GM21737 (cell line): ENCODE measurements at regions not wholly inside any gene's neighbourhood (a gene's known extent, or its start where the extent isn't known, plus 50 kb on each side); places are given as distances from the start of the nearest gene placed in this dataset.
"Not testable (repeated sequence)": the region's sequence is repeated elsewhere in the genome, so short reads cannot be mapped to it uniquely, and the experiment has no call there.

Experiments used
- ATAC-seq: cut with Tn5 transposase; IDR thresholded peaks from one replicate; pipeline ENCODE4 v1.9.1; 2021; ENCODE audit warnings: mild to moderate bottlenecking, moderate library complexity; ENCODE audit not compliant: unreplicated experiment

- ATAC-seq: no peak
Observed at GRCh38 chr1:177732178-177732577, 237.7 kb downstream of the SEC16B start.

- no peak for ATAC-seq
Observed at GRCh38 chr1:177729646-177730045, 240.2 kb downstream of the SEC16B start.

DNA sequence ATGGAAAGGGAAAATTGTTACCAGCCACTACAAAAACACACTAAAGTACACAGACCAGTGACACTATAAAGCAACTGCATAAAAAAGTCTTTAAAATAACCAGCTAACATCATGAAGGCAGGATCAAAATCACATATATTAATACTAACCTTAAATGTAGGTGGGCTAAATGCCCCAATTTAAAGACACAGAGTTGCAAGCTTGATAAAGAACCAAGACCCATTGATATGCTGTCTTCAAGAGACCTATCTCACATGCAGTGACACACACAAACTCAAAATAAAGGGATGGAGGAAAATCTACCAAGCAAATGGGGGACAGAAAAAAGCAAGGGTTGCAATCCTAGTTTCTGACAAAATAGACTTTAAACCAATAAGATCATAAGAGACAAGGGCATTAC lies 246.3 kb downstream of the SEC16B start:
- ATAC-seq: no peak

GRCh38 chr1:177710696-177711620 lies 258.9 kb downstream of the SEC16B start:
- no peak for ATAC-seq

DNA sequence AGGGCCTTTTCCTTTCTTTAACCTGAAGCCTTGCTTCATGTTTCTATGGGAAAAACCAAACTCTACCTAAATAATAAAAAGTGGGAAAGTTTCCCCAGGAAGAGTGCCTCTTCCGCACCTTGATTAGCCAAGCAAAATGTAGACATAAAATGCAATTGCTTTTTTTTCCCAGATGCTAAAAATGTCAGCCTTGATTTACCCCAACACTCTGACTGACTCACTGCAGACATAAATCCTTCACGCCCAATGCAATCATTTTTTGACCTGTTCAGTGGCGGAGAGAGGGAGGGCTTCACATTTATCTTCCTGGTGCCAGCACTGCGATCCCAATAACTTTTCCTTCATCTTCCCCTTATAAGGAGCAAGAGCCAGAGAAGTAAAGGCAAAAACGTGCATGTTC lies 261.5 kb downstream of the SEC16B start:
- no peak for ATAC-seq

GRCh38 chr1:177706977-177707376 lies 262.9 kb downstream of the SEC16B start:
- ATAC-seq: no peak

DNA sequence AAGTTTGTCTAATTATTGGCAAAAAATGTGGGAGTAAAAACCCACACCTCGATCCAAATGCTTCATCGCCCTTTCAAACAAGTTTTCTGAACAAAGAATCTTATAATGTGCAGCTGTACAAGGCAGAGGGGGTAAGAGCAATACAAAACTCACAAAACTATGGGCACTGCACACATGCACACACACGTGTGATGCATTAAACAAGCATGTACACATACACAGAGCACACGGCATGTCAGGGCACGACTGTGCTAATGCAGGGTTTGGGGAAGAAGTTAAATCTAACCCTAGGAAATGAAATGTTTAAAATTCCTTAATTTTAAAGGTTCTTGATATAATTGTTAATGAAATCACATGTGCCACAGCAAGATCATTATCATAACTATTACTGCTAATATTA lies 264.0 kb downstream of the SEC16B start:
- no peak for ATAC-seq

DNA sequence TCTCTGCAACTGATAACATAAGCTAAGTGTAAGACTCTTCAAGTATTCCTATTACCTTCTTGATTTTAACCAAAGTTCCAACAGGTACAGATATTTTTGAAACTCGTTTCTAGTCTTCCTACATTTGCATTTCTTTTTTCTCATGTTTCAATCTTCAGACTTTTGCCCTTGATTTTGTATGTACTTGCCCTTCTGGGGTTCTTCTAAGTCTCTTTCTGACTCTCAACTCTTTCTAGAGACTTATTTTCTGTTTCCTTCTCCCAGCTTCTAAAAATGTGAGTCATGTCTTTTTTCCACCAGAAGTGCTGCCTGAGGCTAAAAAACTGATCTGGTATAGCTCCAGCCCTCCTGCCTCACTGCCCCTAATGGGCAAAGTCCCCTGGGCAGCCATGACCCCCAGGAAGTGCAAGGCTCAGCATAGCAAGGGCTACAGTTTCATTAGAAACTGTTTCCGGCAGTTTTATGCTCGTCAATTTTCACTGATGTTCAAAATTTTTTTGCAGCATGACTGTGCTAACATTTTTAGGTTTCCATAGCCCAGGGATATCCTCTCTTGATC lies 265.9 kb downstream of the SEC16B start:
- no peak for ATAC-seq

GRCh38 chr1:177701654-177702353 lies 268.1 kb downstream of the SEC16B start:
- ATAC-seq: no peak

- no peak for ATAC-seq
Observed at GRCh38 chr1:177700856-177701255, 269.0 kb downstream of the SEC16B start.

GRCh38 chr1:177690996-177691395 lies 278.9 kb downstream of the SEC16B start:
- no peak for ATAC-seq

DNA sequence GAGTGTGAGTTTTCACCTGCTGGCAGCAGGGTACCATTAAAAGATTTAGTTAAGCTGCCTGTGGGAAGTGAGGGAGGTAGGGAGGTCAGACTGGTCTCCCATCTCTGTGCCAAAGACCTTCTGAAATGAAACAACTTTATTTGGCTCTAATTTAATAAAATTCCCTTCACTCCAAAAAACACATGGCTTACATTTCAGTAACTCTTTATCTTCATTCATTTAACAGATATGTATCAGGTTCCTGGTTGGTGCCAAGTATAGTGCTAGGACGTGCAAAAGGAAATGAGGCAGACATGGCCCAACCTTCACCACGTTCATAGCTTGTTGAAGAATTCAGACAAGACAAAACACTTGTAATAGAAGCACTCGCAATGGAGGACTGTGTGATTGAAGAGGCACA lies 282.3 kb downstream of the SEC16B start:
- ATAC-seq: no peak

DNA sequence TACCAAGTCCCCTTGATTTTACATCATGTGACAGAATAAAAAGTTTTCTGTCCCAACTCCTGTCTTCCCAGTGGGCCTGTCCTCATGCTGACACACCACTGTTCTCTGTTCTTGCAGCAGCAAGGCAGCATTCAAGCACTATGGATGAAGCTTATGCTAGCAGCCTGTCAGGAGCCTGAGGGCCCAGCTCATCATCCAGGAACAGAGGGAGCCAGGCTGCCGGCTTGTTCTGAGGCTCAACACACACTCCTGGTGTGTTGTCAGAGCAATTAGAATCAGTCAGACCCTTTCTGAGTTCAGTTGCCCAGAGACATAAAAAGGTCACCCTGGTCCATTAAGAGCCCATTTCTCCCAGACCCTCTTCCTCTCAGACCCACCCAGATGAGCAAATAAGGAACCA lies 282.9 kb downstream of the SEC16B start:
- no peak for ATAC-seq

DNA sequence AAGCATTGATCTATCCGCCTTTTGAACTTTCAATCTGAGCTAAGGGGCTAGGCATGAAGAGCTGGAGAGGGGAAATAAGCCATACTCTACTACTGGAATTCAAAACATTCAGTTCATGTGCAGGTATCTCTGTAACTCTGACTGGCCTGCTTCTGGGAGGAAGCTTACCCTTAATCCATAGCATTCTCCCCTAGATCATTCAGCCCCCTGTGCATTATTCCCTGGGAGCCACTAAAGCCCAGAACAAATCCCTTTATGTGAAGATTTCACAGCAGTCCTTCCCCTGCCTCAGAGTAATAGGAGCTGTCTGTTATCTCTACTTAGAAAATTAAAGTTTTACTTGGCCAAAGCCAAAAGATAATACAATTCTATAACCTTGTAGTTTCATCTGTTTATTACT lies 300.7 kb downstream of the SEC16B start:
- no peak for ATAC-seq

DNA sequence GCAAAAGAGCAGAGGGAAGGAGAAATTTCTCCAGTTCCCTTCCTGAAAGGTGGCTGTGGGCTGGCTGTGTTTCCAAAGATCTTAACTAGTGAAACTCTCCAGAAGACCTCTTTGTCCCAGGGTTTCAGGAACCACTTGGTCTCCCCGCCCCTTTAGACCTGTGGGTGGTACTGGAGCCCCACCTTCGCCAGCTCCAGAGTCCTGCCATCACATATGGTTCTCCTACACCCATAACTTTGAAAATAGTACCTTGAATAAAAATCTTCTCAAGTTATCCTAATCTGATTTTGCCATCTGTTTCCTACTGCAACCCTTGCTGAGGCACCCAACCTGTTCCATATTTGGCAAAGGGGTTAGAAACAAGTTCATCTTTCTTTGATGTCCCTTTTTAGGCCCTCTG lies 303.9 kb downstream of the SEC16B start:
- no peak for ATAC-seq

- ATAC-seq: not testable (repeated sequence)
Observed at GRCh38 chr1:177664742-177665141, 305.1 kb downstream of the SEC16B start.

DNA sequence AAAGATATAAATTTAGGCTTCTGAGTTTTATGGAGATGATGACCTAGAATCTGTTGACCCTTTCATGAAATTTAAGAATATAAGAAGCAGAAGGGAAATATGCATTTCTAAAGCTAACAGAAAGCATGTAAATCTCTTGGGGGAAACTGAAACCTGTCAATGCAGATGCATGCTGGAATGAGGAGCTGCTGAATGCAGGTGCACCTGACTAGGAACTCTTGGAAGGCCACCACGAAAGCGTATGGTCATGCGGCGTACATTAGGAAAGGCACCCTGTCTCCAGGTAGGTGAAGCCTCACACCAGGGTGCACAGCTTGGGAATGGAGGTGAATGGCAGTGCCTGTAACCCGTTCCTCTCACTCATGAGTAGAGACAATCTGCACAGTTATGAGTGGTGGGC lies 309.7 kb downstream of the SEC16B start:
- no peak for ATAC-seq

DNA sequence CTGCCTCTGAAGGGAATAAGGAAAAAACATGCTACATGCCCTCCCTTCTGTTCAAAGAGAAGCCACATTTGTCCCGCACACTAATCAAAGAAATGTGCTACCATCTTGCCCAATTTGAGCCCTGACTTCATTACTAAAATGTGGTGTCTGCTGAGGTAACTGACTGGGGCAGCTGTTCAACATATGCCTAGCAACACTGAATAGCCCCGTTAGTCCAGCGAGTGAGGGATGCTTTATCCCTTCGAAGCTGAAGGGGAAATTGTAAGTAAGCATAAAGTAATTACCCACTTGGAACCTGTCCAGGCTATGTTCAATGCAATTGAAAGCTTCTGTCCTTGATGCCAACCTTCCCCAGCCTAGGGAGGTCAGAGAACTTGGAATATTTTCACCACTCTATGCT lies 310.6 kb downstream of the SEC16B start:
- ATAC-seq: no peak

- ATAC-seq: no peak
Observed at GRCh38 chr1:177656598-177656997, 313.3 kb downstream of the SEC16B start.

DNA sequence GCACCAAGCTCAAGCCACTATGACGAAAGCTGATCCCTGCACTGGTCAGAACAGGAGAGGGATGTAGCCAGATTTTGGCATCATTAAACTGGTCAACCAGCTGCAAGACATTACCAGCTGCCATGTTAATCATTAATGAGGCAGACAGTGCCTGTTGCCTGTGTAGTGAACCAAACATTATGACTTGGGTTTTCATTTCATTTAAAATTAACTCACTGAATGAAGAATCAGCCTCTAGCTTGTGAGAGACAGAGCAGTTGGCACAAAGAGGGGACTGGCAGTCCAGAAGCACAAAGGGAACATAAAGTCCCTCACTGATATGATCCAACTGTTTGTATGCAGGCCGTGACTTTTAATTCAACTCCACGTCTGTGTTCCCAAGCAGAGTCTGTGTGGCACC lies 318.9 kb downstream of the SEC16B start:
- ATAC-seq: no peak

DNA sequence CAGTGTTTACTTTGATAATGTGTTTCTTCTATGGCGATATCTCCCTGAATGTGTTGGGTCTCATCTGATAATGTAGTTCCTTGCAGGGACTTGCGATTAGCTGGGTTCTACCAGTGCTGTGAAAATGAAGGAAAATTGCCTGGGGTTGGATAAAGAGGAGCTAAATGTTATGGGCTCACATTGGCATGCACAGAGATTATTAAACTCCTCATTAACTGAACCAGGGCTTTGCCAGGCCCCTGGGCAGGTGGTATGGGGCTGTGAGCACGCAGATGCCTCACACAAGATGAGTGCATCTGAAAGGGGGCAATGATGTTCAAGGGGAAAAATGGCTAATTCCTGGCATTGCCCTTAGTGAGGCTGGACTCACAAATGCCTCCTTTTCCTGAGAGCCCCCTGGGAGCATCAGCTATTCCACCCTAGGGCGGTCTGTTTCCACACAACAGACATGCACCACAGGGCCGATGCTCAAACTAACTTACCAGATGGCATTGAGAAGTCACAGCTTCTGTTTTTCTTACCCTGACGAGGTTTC lies 321.1 kb downstream of the SEC16B start:
- ATAC-seq: no peak

DNA sequence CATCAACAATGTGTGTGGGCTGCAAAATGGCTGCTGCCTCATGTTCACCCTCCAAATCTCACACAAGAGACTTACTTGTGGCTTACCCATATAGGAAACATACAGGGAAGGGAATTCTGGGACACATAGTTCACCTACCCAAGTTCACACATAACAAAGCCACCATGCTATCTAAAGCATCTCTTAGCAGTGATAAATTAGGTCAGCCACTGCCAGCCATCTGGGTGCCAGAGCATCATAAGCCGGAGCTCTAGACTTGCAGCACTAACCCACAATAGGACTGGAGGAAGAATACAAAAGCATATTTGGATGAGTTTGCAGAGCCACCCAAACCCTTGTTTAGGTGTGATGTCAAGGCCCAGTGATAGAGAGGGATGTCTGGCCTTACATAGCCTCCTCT lies 321.7 kb downstream of the SEC16B start:
- no peak for ATAC-seq
